IPS-15b (cell line): ENCODE measurements at regions not wholly inside any gene's neighbourhood (a gene's known extent, or its start where the extent isn't known, plus 50 kb on each side); places are given as distances from the start of the nearest gene placed in this dataset.
"Not testable (repeated sequence)": the region's sequence is repeated elsewhere in the genome, so short reads cannot be mapped to it uniquely, and the experiment has no call there.

Experiments
- H3K27me3 ChIP-seq: one replicate; pipeline ENCODE4 v1.6.1; 2013; ENCODE audit warnings: low read length; ENCODE audit not compliant: control insufficient read depth, insufficient read depth
- H3K36me3 ChIP-seq: one replicate; pipeline ENCODE4 v1.6.1; 2013; ENCODE audit warnings: low read length; ENCODE audit not compliant: control insufficient read depth, insufficient read depth
- H3K4me1 ChIP-seq: one replicate; pipeline ENCODE4 v1.6.1; 2013; ENCODE audit warnings: mild to moderate bottlenecking, low read length; ENCODE audit not compliant: control insufficient read depth, insufficient read depth
- H3K4me3 ChIP-seq: one replicate; pipeline ENCODE4 v1.5.1; 2013; ENCODE audit warnings: low read depth, low read length
- H3K9ac ChIP-seq: one replicate; pipeline ENCODE4 v1.6.1; 2013; ENCODE audit warnings: low read depth, mild to moderate bottlenecking, low read length
- H3K9me3 ChIP-seq: one replicate; pipeline ENCODE4 v1.6.1; 2013; ENCODE audit warnings: mild to moderate bottlenecking, low read length; ENCODE audit not compliant: control insufficient read depth, insufficient read depth

- Histone ChIP-seq H3K4me1 (no peaks in the 10 kb centered on the region), H3K36me3 (no peaks in the 10 kb centered on the region), H3K9me3 (no peaks in the 10 kb centered on the region), H3K27me3 (no peaks in the 10 kb centered on the region), H3K4me3 (no peak overlapping the region), H3K9ac (no peak overlapping the region)
Observed at GRCh38 chr3:104080088-104080626, 1286.6 kb upstream of the ALCAM start.

GRCh38 chr3:104088738-104089137 is 1278.0 kb upstream of the ALCAM start:
- H3K4me1 ChIP-seq, result no peaks in the 10 kb centered on the region
- no peaks in the 10 kb centered on the region for H3K36me3 ChIP-seq
- H3K9me3 ChIP-seq, result no peaks in the 10 kb centered on the region
- no peak overlapping the region for H3K9ac ChIP-seq
- H3K27me3 ChIP-seq, result no peaks in the 10 kb centered on the region
- H3K4me3 ChIP-seq, result no peak overlapping the region

- not testable (repeated sequence) for H3K4me1 ChIP-seq, H3K9me3 ChIP-seq, H3K4me3 ChIP-seq, H3K9ac ChIP-seq, H3K36me3 ChIP-seq, H3K27me3 ChIP-seq
Observed at GRCh38 chr3:104089987-104090386, 1276.7 kb upstream of the ALCAM start.

- Histone ChIP-seq H3K36me3 (no peaks in the 10 kb centered on the region), H3K4me3 (no peak overlapping the region), H3K27me3 (no peaks in the 10 kb centered on the region), H3K9ac (no peak overlapping the region), H3K9me3 (no peaks in the 10 kb centered on the region), H3K4me1 (peaks cover 4% of the 10 kb centered on the region)
Observed at GRCh38 chr3:104101736-104102135, 1265.0 kb upstream of the ALCAM start.

GRCh38 chr3:104102386-104102785 is 1264.3 kb upstream of the ALCAM start:
- Histone ChIP-seq H3K36me3 (no peaks in the 10 kb centered on the region), H3K9me3 (no peaks in the 10 kb centered on the region), H3K4me1 (peaks cover 4% of the 10 kb centered on the region), H3K4me3 (no peak overlapping the region), H3K27me3 (no peaks in the 10 kb centered on the region), H3K9ac (no peak overlapping the region)

- no peaks in the 10 kb centered on the region for H3K27me3 ChIP-seq
- no peak overlapping the region for H3K4me3 ChIP-seq
- peaks cover 4% of the 10 kb centered on the region for H3K4me1 ChIP-seq
- H3K36me3 ChIP-seq, result no peaks in the 10 kb centered on the region
- no peaks in the 10 kb centered on the region for H3K9me3 ChIP-seq
- H3K9ac ChIP-seq, result no peak overlapping the region
Observed at GRCh38 chr3:104106276-104106675, 1260.4 kb upstream of the ALCAM start.

- H3K36me3 ChIP-seq, result no peaks in the 10 kb centered on the region
- no peak overlapping the region for H3K4me3 ChIP-seq
- H3K4me1 ChIP-seq, result peaks cover 4% of the 10 kb centered on the region
- H3K9me3 ChIP-seq, result no peaks in the 10 kb centered on the region
- H3K27me3 ChIP-seq, result no peaks in the 10 kb centered on the region
- H3K9ac ChIP-seq, result no peak overlapping the region
Observed at GRCh38 chr3:104108522-104108921, 1258.2 kb upstream of the ALCAM start.

GRCh38 chr3:104126463-104126862 is 1240.2 kb upstream of the ALCAM start:
- H3K9ac ChIP-seq, result no peak overlapping the region
- H3K9me3 ChIP-seq, result no peaks in the 10 kb centered on the region
- no peaks in the 10 kb centered on the region for H3K27me3 ChIP-seq
- no peak overlapping the region for H3K4me3 ChIP-seq
- H3K4me1 ChIP-seq, result no peaks in the 10 kb centered on the region
- no peaks in the 10 kb centered on the region for H3K36me3 ChIP-seq

GRCh38 chr3:104126864-104127553 is 1239.7 kb upstream of the ALCAM start:
- Histone ChIP-seq H3K9ac (no peak overlapping the region), H3K4me1 (no peaks in the 10 kb centered on the region), H3K36me3 (no peaks in the 10 kb centered on the region), H3K27me3 (no peaks in the 10 kb centered on the region), H3K9me3 (no peaks in the 10 kb centered on the region), H3K4me3 (no peak overlapping the region)

- no peaks in the 10 kb centered on the region for H3K36me3 ChIP-seq
- no peaks in the 10 kb centered on the region for H3K27me3 ChIP-seq
- no peak overlapping the region for H3K4me3 ChIP-seq
- no peak overlapping the region for H3K9ac ChIP-seq
- H3K9me3 ChIP-seq, result no peaks in the 10 kb centered on the region
- no peaks in the 10 kb centered on the region for H3K4me1 ChIP-seq
Observed at GRCh38 chr3:104127830-104128229, 1238.9 kb upstream of the ALCAM start.

- Histone ChIP-seq H3K4me3 (no peak overlapping the region), H3K9ac (no peak overlapping the region), H3K36me3 (no peaks in the 10 kb centered on the region), H3K9me3 (no peaks in the 10 kb centered on the region), H3K27me3 (no peaks in the 10 kb centered on the region), H3K4me1 (no peaks in the 10 kb centered on the region)
Observed at GRCh38 chr3:104132566-104133403, 1233.9 kb upstream of the ALCAM start.

GRCh38 chr3:104133630-104134029 is 1233.1 kb upstream of the ALCAM start:
- Histone ChIP-seq H3K9ac (no peak overlapping the region), H3K4me3 (no peak overlapping the region), H3K27me3 (no peaks in the 10 kb centered on the region), H3K9me3 (no peaks in the 10 kb centered on the region), H3K4me1 (no peaks in the 10 kb centered on the region), H3K36me3 (no peaks in the 10 kb centered on the region)
